ENCODE measurements at regions not wholly inside any gene's neighbourhood (a gene's known extent, or its start where the extent isn't known, plus 50 kb on each side); places are given as distances from the start of the nearest gene placed in this dataset.

DNA sequence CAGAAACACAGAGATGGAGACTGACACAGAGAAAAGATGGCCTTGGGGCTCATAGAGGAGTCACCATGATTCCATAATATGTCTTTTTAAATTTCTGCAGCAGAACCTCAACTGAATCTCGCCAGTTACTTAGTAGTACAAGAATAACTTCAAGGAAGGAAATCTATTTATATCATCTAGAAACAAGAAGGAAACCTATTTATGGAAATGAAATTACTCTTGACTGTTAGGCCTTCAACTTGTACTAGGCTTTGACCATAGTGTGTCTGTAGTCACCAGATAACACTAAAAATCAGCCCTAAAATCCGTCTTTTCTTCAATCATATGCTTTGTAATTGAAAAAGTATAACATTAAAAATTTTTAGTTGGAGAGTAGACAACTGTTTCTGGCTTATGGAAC is 740.4 kb downstream of the TRIML1 start:
- TF ChIP-seq, protein P1, sequence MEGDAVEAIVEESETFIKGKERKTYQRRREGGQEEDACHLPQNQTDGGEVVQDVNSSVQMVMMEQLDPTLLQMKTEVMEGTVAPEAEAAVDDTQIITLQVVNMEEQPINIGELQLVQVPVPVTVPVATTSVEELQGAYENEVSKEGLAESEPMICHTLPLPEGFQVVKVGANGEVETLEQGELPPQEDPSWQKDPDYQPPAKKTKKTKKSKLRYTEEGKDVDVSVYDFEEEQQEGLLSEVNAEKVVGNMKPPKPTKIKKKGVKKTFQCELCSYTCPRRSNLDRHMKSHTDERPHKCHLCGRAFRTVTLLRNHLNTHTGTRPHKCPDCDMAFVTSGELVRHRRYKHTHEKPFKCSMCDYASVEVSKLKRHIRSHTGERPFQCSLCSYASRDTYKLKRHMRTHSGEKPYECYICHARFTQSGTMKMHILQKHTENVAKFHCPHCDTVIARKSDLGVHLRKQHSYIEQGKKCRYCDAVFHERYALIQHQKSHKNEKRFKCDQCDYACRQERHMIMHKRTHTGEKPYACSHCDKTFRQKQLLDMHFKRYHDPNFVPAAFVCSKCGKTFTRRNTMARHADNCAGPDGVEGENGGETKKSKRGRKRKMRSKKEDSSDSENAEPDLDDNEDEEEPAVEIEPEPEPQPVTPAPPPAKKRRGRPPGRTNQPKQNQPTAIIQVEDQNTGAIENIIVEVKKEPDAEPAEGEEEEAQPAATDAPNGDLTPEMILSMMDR (IDR thresholded peaks at IDR 0.05) = no peak
- TF ChIP-seq EP300 (IDR thresholded peaks at IDR 0.05) = no peak
